Tibial artery (tissue), 4 donors: ENCODE measurements at regions not wholly inside any gene's neighbourhood (a gene's known extent, or its start where the extent isn't known, plus 50 kb on each side); places are given as distances from the start of the nearest gene placed in this dataset.

ENCODE experiments used
- DNase-seq, 2 donors: peaks; one replicate each; pipeline ENCODE4 v3.0.0-alpha.2; 2019
- H3K27ac ChIP-seq, 2 donors: fragments of 200-600 bp; sonication (generic) in 1 of 2; 1 replicate in 1 of 2; 2 replicates in 1 of 2; pipeline ENCODE4 v1.5.1; 2018 to 2019; ENCODE audit warnings: mild to moderate bottlenecking in 1 of 2
- H3K27me3 ChIP-seq, 2 donors: fragments of 200-600 bp; sonication (generic) in 1 of 2; one replicate each; pipeline versions ENCODE4 v1.5.1 to v1.6.0; 2016 to 2019
- H3K36me3 ChIP-seq, 3 donors: fragments of 200-600 bp; sonication (generic) in 2 of 3; one replicate each; pipeline ENCODE4 v1.5.1; 2016 to 2019; ENCODE audit warnings: mild to moderate bottlenecking in 2 of 3
- H3K4me1 ChIP-seq, 4 donors: fragments of 200-600 bp; sonication (generic) in 2 of 4; 1 replicate in 3 of 4; 2 replicates in 1 of 4; pipeline ENCODE4 v1.5.1; 2016 to 2019
- H3K4me3 ChIP-seq, 2 donors: fragments of 200-600 bp; sonication (generic) in 1 of 2; 1 replicate in 1 of 2; 2 replicates in 1 of 2; pipeline ENCODE4 v1.5.1; 2018 to 2019; ENCODE audit warnings: mild to moderate bottlenecking in 2 of 2
- H3K9me3 ChIP-seq, 3 donors: fragments of 200-600 bp; sonication (generic) in 1 of 3; one replicate each; pipeline ENCODE4 v1.5.1; 2016 to 2019
- intact Hi-C: fragments of 100-400 bp; cut with DNase I; formaldehyde crosslinking; loops from one replicate; pipeline ENCODE4 v1.15.0; 2023; ENCODE audit warnings: low total_unique reads
- TF ChIP-seq, protein P1 (sequence below), 2 experiments: fragments of 200-600 bp in 1 of 2; fragments of 450-650 bp in 1 of 2; IDR thresholded peaks; one replicate each; pipeline ENCODE4 v1.5.1; 2017 to 2019; ENCODE audit warnings: antibody characterized with exemption in 2 of 2, mild to moderate bottlenecking in 1 of 2, moderate library complexity in 1 of 2

DNA sequence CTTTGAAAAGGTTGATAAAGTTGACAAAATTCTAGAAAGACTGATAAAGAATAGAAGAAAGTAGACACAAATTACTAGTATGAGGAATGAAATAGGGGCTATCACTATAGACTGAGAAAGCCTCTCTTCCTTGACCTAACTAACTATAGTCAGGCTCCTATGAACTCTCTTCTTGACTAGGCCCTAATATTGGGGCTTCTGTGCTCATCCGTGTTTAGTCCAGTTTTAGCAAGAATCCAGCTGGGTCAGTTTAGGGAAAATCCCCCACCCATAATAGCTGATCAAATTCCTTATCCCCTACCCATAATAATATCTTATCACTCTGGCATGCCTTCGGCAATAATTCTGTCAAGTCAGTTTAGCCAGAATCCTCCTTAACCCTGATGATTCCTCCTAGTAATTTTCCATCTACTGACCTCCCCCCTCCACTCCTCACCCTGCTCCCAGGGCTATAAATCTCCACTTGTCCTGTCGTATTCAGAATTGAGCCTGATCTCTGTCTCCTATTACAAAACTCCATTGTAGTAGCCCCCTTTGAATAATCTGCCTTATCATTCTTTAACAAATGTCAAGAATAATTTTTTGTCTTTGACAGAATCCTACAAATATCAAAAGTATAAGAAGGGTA is 138.1 kb downstream of the TFAP2A start:
- Histone ChIP-seq H3K27me3 (no peaks in the 10 kb centered on the region), H3K9me3 (no peaks in the 10 kb centered on the region), H3K27ac (no peak overlapping the region), H3K36me3 (no peaks in the 10 kb centered on the region), H3K4me1 (no peaks in the 10 kb centered on the region), H3K4me3 (no peak overlapping the region)
- TF ChIP-seq, protein P1, sequence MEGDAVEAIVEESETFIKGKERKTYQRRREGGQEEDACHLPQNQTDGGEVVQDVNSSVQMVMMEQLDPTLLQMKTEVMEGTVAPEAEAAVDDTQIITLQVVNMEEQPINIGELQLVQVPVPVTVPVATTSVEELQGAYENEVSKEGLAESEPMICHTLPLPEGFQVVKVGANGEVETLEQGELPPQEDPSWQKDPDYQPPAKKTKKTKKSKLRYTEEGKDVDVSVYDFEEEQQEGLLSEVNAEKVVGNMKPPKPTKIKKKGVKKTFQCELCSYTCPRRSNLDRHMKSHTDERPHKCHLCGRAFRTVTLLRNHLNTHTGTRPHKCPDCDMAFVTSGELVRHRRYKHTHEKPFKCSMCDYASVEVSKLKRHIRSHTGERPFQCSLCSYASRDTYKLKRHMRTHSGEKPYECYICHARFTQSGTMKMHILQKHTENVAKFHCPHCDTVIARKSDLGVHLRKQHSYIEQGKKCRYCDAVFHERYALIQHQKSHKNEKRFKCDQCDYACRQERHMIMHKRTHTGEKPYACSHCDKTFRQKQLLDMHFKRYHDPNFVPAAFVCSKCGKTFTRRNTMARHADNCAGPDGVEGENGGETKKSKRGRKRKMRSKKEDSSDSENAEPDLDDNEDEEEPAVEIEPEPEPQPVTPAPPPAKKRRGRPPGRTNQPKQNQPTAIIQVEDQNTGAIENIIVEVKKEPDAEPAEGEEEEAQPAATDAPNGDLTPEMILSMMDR (IDR thresholded peaks at IDR 0.05) = no peak
- no peak for DNase-seq
- intact Hi-C loops = no loop called here

- Histone ChIP-seq H3K4me3 (no peak overlapping the region), H3K36me3 (no peaks in the 10 kb centered on the region), H3K4me1 (no peaks in the 10 kb centered on the region), H3K27ac (no peak overlapping the region), H3K9me3 (no peaks in the 10 kb centered on the region), H3K27me3 (no peaks in the 10 kb centered on the region)
- intact Hi-C loops = no loop called here
- DNase-seq = no peak
- TF ChIP-seq, protein P1 (IDR thresholded peaks at IDR 0.05) = no peak
Measured at GRCh38 chr6:10276106-10276505, 138.8 kb downstream of the TFAP2A start.

- Histone ChIP-seq H3K4me3 (no peak overlapping the region), H3K36me3 (no peaks in the 10 kb centered on the region), H3K9me3 (no peaks in the 10 kb centered on the region), H3K4me1 (no peaks in the 10 kb centered on the region), H3K27me3 (peaks cover 0 to 11% of the 10 kb centered on the region in 2 donors), H3K27ac (no peak overlapping the region)
- TF ChIP-seq, protein P1 (IDR thresholded peaks at IDR 0.05) = no peak
- DNase-seq = no peak
- intact Hi-C loops = no loop called here
Measured at GRCh38 chr6:10272591-10272990, 142.3 kb downstream of the TFAP2A start.

GRCh38 chr6:10271982-10272381 is 142.9 kb downstream of the TFAP2A start:
- no peak overlapping the region for H3K4me3 ChIP-seq
- no peaks in the 10 kb centered on the region for H3K9me3 ChIP-seq
- H3K27ac ChIP-seq = no peak overlapping the region
- TF ChIP-seq, protein P1 (IDR thresholded peaks at IDR 0.05) = no peak
- DNase-seq = no peak
- peaks cover 0 to 11% of the 10 kb centered on the region in 2 donors for H3K27me3 ChIP-seq
- H3K4me1 ChIP-seq = no peaks in the 10 kb centered on the region
- no peaks in the 10 kb centered on the region for H3K36me3 ChIP-seq
- intact Hi-C loops = no loop called here

DNA sequence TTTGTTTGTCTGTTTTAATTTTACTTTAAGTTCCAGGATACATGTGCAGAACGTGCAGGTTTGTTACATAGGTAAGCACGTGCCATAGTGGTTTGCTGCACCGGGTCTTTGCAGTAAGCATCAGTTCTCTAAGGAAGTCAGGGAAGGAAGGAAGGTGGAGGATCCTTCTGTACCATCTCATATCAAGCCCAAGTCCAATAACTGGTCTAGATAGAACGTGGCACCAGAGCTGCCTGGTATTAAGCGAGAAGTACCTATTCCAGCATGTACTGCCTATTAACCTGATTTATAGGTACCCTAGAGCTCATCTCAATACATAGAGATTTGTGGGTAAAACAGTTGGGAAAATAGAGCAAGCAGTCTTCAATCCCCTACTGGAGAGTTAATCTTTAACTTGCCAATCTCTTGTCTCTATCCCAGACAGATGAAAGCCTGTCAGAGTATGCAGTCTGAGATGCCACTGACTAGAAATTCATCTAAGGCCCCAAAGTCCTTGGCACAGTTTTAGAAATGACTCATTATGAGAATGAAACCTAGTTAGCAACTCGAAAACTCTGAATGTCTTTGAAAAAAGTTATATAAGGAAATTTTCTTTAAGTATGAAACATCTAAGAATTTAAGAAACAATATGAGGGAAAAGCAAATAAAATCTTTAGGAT is 144.9 kb downstream of the TFAP2A start:
- Histone ChIP-seq H3K27ac (no peak overlapping the region), H3K9me3 (no peaks in the 10 kb centered on the region), H3K4me3 (no peak overlapping the region), H3K27me3 (peaks cover 0 to 11% of the 10 kb centered on the region in 2 donors), H3K36me3 (no peaks in the 10 kb centered on the region), H3K4me1 (no peaks in the 10 kb centered on the region)
- intact Hi-C loops = no loop called here
- no peak for DNase-seq
- TF ChIP-seq, protein P1 (IDR thresholded peaks at IDR 0.05) = no peak
